Tibial nerve (tissue), 4 donors: ENCODE measurements at regions not wholly inside any gene's neighbourhood (a gene's known extent, or its start where the extent isn't known, plus 50 kb on each side); places are given as distances from the start of the nearest gene placed in this dataset.
"Not testable (repeated sequence)": the region's sequence is repeated elsewhere in the genome, so short reads cannot be mapped to it uniquely, and the experiment has no call there.

Experiments
- DNase-seq, 2 donors: peaks; one replicate each; pipeline ENCODE4 v3.0.0-alpha.2; 2019; ENCODE audit warnings: low spot score in 2 of 2
- H3K27ac ChIP-seq, 4 donors: fragments of 200-600 bp; sonication (generic) in 3 of 4; one replicate each; pipeline ENCODE4 v1.5.1; 2017 to 2019; ENCODE audit warnings: mild to moderate bottlenecking in 1 of 4
- H3K27me3 ChIP-seq, 2 donors: fragments of 200-600 bp; sonication (generic) in 1 of 2; one replicate each; pipeline versions ENCODE4 v1.5.1 to v1.6.0; 2017 to 2019
- H3K36me3 ChIP-seq, 3 donors: fragments of 200-600 bp; sonication (generic); one replicate each; pipeline ENCODE4 v1.5.1; 2018 to 2019
- H3K4me1 ChIP-seq, 4 donors: fragments of 200-600 bp; sonication (generic) in 3 of 4; one replicate each; pipeline ENCODE4 v1.5.1; 2017 to 2019
- H3K4me3 ChIP-seq, 4 donors: fragments of 200-600 bp; sonication (generic) in 3 of 4; one replicate each; pipeline ENCODE4 v1.5.1; 2017 to 2019; ENCODE audit warnings: mild to moderate bottlenecking in 1 of 4, moderate library complexity in 1 of 4
- H3K9me3 ChIP-seq, 4 donors: fragments of 200-600 bp; sonication (generic) in 3 of 4; one replicate each; pipeline ENCODE4 v1.5.1; 2017 to 2019
- EP300 ChIP-seq, 2 donors: sonication (generic); formaldehyde crosslinking; IDR thresholded peaks; one replicate each; pipeline ENCODE4 v1.6.1; 2017; ENCODE audit warnings: antibody characterized with exemption in 2 of 2, mild to moderate bottlenecking in 1 of 2
- POLR2A ChIP-seq, 2 donors: fragments of 450-650 bp; IDR thresholded peaks; one replicate each; pipeline ENCODE4 v1.6.1; 2017; ENCODE audit warnings: antibody characterized with exemption in 2 of 2, mild to moderate bottlenecking in 2 of 2, moderate library complexity in 2 of 2
- WGBS, 2 donors: methylation state at CpG; one replicate each; pipeline ENCODE4 v1.1.5; 2018; 5-methylcytosine and 5-hydroxymethylcytosine counted together
- TF ChIP-seq, protein P1 (sequence below), 5 experiments: fragments of 200-600 bp in 3 of 5; fragments of 450-650 bp in 2 of 5; sonication (generic) in 3 of 5; IDR thresholded peaks; one replicate each; pipeline ENCODE4 v1.5.1; 2016 to 2019; ENCODE audit warnings: antibody characterized with exemption in 5 of 5, mild to moderate bottlenecking in 3 of 5, moderate library complexity in 2 of 5

DNA sequence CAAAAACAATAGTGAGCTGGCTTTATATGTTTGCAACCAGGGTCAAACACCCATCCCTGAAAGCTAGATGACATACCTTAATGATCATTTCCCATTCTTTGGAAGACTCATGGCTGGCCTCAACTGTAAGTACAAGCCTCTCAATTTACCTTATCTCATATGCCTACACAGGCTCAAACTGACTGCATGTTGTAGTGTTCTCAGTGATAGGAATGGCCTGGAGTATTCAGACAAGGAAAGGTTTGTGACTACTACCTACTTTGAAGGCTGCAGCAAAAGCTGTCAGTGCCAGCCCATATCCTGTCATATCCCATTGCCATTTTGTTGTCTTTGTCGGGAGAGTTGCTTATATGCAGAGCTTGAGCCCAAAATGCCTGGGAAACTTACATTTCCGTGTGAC lies 205.2 kb upstream of the MOCS1 start:
- no peaks in the 10 kb centered on the region for H3K4me1 ChIP-seq
- no peaks in the 10 kb centered on the region for H3K9me3 ChIP-seq
- H3K4me3 ChIP-seq = no peak overlapping the region
- 74% methylated on average over 2 of the region's 2 CpGs for WGBS, 2 donors
- no peak for DNase-seq
- no peaks in the 10 kb centered on the region for H3K27me3 ChIP-seq
- H3K36me3 ChIP-seq = no peaks in the 10 kb centered on the region
- TF ChIP-seq, protein P1, sequence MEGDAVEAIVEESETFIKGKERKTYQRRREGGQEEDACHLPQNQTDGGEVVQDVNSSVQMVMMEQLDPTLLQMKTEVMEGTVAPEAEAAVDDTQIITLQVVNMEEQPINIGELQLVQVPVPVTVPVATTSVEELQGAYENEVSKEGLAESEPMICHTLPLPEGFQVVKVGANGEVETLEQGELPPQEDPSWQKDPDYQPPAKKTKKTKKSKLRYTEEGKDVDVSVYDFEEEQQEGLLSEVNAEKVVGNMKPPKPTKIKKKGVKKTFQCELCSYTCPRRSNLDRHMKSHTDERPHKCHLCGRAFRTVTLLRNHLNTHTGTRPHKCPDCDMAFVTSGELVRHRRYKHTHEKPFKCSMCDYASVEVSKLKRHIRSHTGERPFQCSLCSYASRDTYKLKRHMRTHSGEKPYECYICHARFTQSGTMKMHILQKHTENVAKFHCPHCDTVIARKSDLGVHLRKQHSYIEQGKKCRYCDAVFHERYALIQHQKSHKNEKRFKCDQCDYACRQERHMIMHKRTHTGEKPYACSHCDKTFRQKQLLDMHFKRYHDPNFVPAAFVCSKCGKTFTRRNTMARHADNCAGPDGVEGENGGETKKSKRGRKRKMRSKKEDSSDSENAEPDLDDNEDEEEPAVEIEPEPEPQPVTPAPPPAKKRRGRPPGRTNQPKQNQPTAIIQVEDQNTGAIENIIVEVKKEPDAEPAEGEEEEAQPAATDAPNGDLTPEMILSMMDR (IDR thresholded peaks at IDR 0.05) = no peak
- no peak for TF ChIP-seq POLR2A (IDR thresholded peaks at IDR 0.05)
- TF ChIP-seq EP300 (IDR thresholded peaks at IDR 0.05) = no peak
- H3K27ac ChIP-seq = no peak overlapping the region

DNA sequence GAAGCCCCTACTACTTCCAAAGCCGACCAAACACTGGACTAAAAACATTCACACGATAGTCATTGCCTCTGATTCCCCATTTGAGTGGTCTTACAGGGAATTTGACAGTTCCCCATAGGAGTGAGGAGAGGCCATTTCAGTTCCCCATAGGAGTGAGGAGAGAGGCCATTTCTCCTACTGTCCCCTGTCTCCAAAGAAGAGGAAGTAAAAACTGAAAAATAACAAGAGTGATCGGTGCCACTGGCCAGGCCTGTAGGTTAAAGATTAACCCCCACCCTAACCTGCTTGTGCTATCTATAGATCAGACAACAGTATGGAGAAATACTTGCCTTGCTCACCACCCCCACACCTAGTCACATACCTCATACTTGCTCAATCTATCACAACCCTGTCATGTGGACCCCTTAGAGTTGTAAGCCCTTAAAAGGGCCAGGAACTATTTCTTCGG lies 204.0 kb upstream of the MOCS1 start:
- Histone ChIP-seq H3K4me1 (no peaks in the 10 kb centered on the region), H3K27me3 (no peaks in the 10 kb centered on the region), H3K9me3 (no peaks in the 10 kb centered on the region), H3K36me3 (no peaks in the 10 kb centered on the region), H3K27ac (no peak overlapping the region), H3K4me3 (no peak overlapping the region)
- TF ChIP-seq, protein P1 (IDR thresholded peaks at IDR 0.05) = no peak
- no peak for DNase-seq
- WGBS, 2 donors = 77 to 89% methylated on average over 4 of the region's 4 CpGs

GRCh38 chr6:40135491-40136072 lies 201.3 kb upstream of the MOCS1 start:
- Histone ChIP-seq H3K36me3 (no peaks in the 10 kb centered on the region), H3K4me1 (no peaks in the 10 kb centered on the region), H3K27ac (no peak overlapping the region), H3K27me3 (no peaks in the 10 kb centered on the region), H3K9me3 (no peaks in the 10 kb centered on the region), H3K4me3 (no peak overlapping the region)
- 64% methylated on average over 6 of the region's 6 CpGs for WGBS, 2 donors
- TF ChIP-seq, protein P1 (IDR thresholded peaks at IDR 0.05) = no peak
- no peak for DNase-seq

DNA sequence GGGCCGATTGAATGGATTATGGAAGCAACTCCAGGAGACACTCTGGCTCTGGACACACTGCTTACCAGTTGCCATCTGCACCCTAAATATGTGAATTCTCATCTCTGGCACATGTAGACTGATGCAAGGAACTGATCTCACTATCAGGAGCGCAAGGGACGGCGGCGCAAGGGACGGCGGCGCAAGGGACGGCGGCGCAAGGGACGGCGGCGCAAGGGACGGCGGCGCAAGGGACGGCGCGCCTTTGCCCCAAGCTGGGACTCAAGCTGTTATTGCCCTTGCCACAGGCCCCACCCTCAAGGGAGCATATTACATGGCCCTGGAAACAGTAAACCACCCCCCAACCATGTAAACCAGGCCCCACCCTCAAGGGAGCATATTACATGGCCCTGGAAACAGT lies 199.7 kb upstream of the MOCS1 start:
- not testable (repeated sequence) for H3K27ac ChIP-seq, H3K27me3 ChIP-seq, H3K36me3 ChIP-seq, DNase-seq, H3K4me3 ChIP-seq, H3K4me1 ChIP-seq, H3K9me3 ChIP-seq
- 98% methylated on average over 20 of the region's 20 CpGs for WGBS, 2 donors

DNA sequence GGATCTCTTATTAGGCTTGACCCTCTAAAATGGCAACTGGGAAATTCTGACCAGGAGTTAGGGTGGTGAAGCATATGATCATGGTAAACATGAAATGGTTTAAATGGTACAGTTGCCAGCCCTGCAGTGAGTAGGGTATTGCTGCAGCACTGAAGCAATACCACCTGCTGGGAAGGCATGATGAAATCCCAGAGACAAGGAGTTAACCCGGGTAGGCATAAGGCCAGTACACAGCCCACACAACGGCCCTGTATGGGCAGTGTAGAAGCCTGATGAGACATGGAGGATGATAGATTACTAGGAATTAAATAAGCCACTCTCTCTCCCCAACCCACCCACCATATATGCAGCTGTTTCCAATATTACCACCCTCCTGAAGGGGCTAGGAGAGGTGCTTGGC lies 197.4 kb upstream of the MOCS1 start:
- 62 to 70% methylated on average over 2 of the region's 2 CpGs for WGBS, 2 donors
- Histone ChIP-seq H3K27me3 (no peaks in the 10 kb centered on the region), H3K4me3 (no peak overlapping the region), H3K4me1 (no peaks in the 10 kb centered on the region), H3K9me3 (no peaks in the 10 kb centered on the region), H3K36me3 (no peaks in the 10 kb centered on the region), H3K27ac (no peak overlapping the region)
- TF ChIP-seq EP300 (IDR thresholded peaks at IDR 0.05) (no peak), POLR2A (IDR thresholded peaks at IDR 0.05) (no peak)
- TF ChIP-seq, protein P1 (IDR thresholded peaks at IDR 0.05) = no peak
- DNase-seq = no peak

GRCh38 chr6:40128127-40128526 lies 193.9 kb upstream of the MOCS1 start:
- Histone ChIP-seq H3K4me3 (no peak overlapping the region), H3K4me1 (no peaks in the 10 kb centered on the region), H3K27me3 (no peaks in the 10 kb centered on the region), H3K36me3 (no peaks in the 10 kb centered on the region), H3K9me3 (no peaks in the 10 kb centered on the region), H3K27ac (no peak overlapping the region)
- DNase-seq = no peak
- 86 to 88% methylated on average over 2 of the region's 2 CpGs for WGBS, 2 donors
- TF ChIP-seq EP300 (IDR thresholded peaks at IDR 0.05) = no peak
- no peak for TF ChIP-seq POLR2A (IDR thresholded peaks at IDR 0.05)
- TF ChIP-seq, protein P1 (IDR thresholded peaks at IDR 0.05) = no peak
